ENCODE measurements at regions not wholly inside any gene's neighbourhood (a gene's known extent, or its start where the extent isn't known, plus 50 kb on each side); places are given as distances from the start of the nearest gene placed in this dataset.
A peak's percentile ranks its signal among the peaks of the same experiment; 100 is the strongest.

- no peak for DNase-seq
Observed at GRCh38 chr11:128298271-128298670, 289.1 kb downstream of the ETS1 start.

- no peak for DNase-seq
Observed at GRCh38 chr11:128297805-128298204, 289.6 kb downstream of the ETS1 start.

DNA sequence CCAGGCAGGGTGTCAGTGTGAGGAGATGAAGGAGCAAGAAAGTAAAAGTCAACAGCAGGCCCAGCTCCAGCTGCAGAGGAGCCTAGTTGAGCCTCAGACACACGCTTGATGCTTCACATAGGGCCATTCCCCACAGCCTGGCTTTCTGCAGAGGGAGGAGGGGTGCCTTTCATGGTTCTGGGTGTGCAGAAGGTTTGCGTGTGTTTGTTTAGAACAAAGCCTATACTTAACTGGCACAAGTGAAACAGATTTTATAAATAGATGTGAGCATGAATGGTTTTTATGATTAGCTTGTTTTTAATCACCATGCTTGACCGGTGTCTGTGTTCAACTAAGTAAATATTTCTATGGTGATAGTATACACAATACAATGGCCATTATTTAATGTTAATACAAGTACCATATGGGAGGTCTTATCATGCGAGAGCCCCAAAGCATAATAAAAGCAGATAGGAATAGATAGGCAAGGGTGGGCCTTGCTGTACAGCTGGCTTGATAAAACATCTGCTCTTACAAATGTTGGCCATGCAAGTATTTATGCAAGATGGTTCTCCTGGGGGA is 290.2 kb downstream of the ETS1 start:
- DNase-seq, result no peak

DNA sequence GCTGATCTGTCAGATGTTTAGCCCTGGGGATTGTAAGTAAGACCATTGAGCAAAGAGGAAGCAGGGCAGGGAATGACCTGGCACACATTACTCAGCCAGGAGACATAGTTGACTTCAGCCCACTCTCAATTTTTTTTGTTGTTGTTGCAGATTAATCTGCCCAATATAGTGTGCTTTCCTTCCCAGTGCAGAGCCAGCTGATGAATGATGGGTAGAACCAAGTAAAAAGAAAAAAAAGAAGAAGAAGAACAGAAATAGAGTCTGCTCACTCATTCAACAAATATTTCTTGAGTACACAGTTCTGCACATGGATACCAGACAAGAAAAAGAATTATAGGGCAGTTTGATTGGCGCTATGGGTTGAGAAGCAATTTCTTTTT is 292.7 kb downstream of the ETS1 start:
- DNase-seq, result no peak

- no peak for DNase-seq
Observed at GRCh38 chr11:128294001-128294670, 293.2 kb downstream of the ETS1 start.

GRCh38 chr11:128291835-128292234 is 295.5 kb downstream of the ETS1 start:
- no peak for DNase-seq

GRCh38 chr11:128291007-128291406 is 296.4 kb downstream of the ETS1 start:
- DNase-seq, result no peak

- peak; percentile 1 for DNase-seq
Observed at GRCh38 chr11:128290106-128290840, 297.1 kb downstream of the ETS1 start.

DNA sequence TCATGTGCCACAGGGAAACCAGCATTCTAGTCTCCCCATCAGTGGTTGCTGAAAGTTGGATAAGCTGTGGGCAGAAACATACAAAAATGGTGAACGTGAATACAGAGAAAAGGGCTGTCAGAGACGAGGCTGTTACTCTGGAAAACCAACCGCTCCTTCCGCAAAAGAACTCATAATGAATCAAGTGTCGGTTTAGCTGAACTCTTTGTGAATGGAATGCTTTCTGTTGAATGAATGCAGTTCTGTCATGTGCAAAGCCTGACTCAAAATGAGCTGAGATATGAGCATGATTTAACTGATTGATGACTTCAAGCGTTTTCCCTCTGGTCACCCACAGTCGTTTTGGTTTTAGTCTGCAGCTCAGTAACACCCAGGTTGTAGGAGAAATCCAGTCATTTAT is 298.3 kb downstream of the ETS1 start:
- no peak for DNase-seq

GRCh38 chr11:128288368-128288767 is 299.0 kb downstream of the ETS1 start:
- no peak for DNase-seq

GRCh38 chr11:128285321-128285720 is 302.0 kb downstream of the ETS1 start:
- no peak for DNase-seq

DNA sequence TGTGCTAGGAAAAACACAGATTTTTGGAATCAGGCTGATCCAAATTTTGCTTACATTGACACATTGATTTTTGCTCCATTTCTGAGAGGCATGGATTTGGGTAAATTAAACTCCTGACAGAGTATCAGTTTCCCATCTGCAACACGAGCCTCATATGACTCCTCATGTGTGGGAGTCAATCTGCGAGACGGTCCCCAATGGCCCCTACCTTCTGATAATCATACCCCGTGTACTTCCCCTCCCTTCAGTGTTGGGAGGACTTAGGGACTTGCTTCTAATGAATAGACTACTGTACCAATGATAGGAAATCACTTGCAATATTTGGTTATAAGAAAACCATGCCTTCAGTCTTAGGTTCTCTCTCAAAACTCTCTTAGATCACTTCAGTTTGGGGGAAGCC is 302.7 kb downstream of the ETS1 start:
- no peak for DNase-seq

DNA sequence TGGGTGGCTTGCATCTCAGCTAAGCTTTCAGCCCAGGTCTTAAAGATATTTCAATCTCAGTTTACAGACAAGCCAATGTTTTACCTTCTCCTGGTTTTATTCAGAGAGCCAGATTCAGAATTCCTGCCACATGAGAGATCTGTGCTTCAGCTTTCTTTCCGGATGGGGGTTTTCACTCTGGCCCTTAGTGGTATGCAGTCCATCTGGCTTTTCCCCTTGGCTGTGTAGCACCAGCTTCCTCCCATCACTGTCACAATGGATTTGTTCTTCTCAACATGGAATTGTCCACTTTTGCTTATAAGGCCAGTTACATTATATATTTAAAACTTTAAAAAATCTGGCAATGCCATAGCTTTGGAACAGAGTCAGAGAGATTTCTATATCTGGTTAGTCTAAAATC is 303.9 kb downstream of the ETS1 start:
- DNase-seq, result no peak

GRCh38 chr11:128282053-128282452 is 305.3 kb downstream of the ETS1 start:
- no peak for DNase-seq

DNA sequence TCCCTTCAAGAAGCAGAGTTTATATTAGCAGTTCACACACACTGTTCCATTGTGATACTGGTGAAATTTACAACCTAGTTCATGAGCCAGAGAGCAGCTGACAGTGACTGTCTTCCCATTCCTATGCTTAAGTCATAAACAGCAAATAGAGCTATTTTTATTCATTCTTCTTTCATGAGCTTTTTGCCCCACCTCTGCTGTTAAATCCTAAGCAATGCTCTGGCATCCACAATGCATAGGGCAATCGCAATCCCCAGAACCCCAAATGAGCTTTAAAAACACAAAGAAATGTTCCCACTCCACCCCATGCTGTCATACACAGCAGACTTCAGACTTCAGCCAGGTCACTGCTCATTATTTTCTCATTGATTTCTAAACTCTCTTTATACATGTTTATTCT is 307.5 kb downstream of the ETS1 start:
- DNase-seq, result no peak

- no peak for DNase-seq
Observed at GRCh38 chr11:128273736-128274135, 313.6 kb downstream of the ETS1 start.

DNA sequence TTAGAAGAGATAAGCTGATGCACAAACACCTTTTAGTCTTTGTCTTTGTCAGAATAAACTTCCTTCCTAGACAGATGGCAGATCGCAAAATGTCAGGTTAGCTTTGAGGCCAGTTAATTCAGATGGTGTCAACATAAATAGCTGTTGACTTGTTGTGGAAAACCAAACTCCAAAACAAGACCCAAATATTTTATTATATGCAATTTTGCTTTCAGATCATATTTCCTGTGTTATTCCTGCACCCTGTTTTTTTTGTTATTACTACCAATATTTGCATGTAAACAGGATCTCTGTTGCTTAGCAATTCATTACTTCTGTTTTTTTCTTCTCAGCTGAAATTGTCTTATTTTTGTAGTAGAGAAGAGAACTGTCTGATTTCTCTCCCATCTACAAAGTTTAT is 316.0 kb downstream of the ETS1 start:
- DNase-seq, result no peak

DNA sequence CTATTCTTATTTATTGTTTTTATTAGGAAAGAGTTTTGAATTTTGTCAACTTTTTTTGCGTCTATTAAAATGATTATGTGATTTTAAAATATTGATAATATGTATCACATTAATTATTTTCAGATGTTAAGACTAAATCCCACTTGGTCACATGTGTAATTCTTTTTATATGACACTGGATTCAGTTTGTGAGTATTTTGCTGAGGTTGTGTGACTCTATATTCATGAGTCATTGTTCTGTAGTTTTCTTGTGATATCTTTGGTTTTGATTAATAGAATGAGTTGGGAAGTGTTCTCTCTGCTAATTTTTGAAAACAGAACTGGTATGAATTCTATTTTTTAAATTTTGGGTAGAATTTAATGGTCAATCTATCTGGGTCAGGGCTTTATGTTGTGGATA is 317.9 kb downstream of the ETS1 start:
- DNase-seq, result no peak

DNA sequence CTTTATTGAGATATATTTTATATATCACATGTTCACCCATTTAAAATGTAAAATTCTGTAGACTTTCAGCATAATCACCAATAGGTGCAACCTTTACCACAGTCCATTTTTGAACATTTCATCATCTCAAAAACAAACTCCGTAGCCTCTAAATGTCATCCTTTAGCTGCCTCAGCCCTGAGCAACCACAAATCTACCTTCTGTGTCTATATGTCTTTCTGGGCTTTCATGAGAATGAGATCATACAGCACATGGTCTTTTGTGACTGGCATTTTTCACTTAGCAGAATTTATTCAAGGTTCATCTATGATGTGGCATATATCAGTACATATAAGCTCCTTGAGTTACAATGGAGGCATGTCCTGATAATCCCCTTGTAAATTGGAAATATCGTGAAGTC is 320.5 kb downstream of the ETS1 start:
- DNase-seq, result no peak

GRCh38 chr11:128262463-128263345 is 324.7 kb downstream of the ETS1 start:
- DNase-seq, result no peak

GRCh38 chr11:128261011-128261421 is 326.3 kb downstream of the ETS1 start:
- DNase-seq, result no peak

GRCh38 chr11:128260398-128260797 is 327.0 kb downstream of the ETS1 start:
- DNase-seq, result no peak

DNA sequence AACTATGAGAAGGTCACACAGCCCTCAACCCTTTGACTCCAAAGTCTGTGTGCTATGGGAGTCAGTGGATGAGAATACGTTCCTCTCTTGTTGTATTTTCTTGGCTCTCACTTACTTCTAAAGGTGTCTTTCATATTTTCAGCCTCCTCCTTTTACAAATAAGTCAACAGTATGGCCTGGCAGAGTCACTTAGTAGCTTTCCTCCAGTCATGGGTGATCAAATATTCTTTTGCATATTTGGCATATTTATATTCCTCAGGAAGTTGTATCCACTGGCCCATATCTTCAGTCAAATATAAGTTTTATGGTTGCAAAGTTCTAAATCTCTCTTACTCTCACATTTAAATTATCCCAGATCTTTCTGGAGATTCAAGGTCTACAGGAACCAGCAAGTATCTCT is 327.5 kb downstream of the ETS1 start:
- DNase-seq, result no peak

GRCh38 chr11:128254941-128255340 is 332.4 kb downstream of the ETS1 start:
- no peak for DNase-seq
